BJ (cell line): ENCODE measurements at regions not wholly inside any gene's neighbourhood (a gene's known extent, or its start where the extent isn't known, plus 50 kb on each side); places are given as distances from the start of the nearest gene placed in this dataset.

ENCODE experiments used
- CTCF ChIA-PET: fragments of 350-600 bp; formaldehyde crosslinking; extraction: SDS; loops from one replicate; lab custom pipeline; 2021; ENCODE audit warnings: antibody characterized with exemption, inconsistent platforms; lab: Yijun Ruan, JAX
- POLR2A ChIA-PET: fragments of 300-600 bp; sonication (Branson Sonifier 250); formaldehyde crosslinking; extraction: SDS; loops from one replicate; lab custom pipeline; 2021; ENCODE audit warnings: antibody characterized with exemption; lab: Charles Lee
- DNase-seq: peaks from one replicate; pipeline ENCODE4 v3.0.0-alpha.2; 2011; ENCODE audit warnings: low read depth
- H3K27me3 ChIP-seq: 2 replicates; pipeline ENCODE4 v1.6.0; 2011; ENCODE audit warnings: low read length; ENCODE audit not compliant: control insufficient read depth, insufficient read depth
- H3K36me3 ChIP-seq: 2 replicates; pipeline ENCODE4 v1.5.1; 2011; ENCODE audit warnings: low read length; ENCODE audit not compliant: control insufficient read depth, insufficient read depth
- H3K4me3 ChIP-seq: 2 replicates; pipeline ENCODE4 v1.5.1; 2011; ENCODE audit warnings: low read depth, mild to moderate bottlenecking, control low read depth, low read length
- CTCF ChIP-seq: IDR thresholded peaks from 2 replicates; pipeline ENCODE4 v1.5.1; 2011; ENCODE audit warnings: low read depth, mild to moderate bottlenecking, control low read depth, inconsistent platforms, low read length, moderate library complexity; ENCODE audit not compliant: insufficient read depth

DNA sequence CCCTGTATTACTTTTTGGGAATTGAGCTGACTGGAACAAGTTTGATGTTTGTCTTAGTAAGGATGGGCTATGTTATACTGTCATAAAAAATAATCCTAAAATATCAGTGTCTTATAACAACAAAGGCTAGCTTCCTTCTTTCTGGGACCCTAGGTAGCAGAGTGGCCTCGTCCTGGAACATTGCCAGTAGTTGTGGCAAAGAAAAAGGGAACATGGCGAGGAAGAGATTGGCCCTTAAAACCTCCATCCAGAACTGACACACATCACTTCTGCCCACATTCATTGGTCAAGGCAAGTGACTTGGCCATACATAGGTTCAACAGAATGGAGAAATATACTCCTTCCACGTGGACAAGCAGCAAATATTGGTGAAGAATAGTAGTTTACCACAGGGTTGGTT lies 287.9 kb downstream of the PPP1R2C start:
- ChIA-PET CTCF (no interaction called here), POLR2A (no interaction called here)
- Histone ChIP-seq H3K4me3 (no peak overlapping the region), H3K27me3 (no peaks in the 10 kb centered on the region), H3K36me3 (no peaks in the 10 kb centered on the region)
- no peak for TF ChIP-seq CTCF
- no peak for DNase-seq

- POLR2A ChIA-PET, result no interaction called here
- DNase-seq, result no peak
- Histone ChIP-seq H3K27me3 (no peaks in the 10 kb centered on the region), H3K4me3 (no peak overlapping the region), H3K36me3 (no peaks in the 10 kb centered on the region)
- CTCF ChIA-PET, result no interaction called here
- TF ChIP-seq CTCF, result no peak
Measured at GRCh38 chrX:42485601-42486000, 292.4 kb downstream of the PPP1R2C start.

- no peak for DNase-seq
- Histone ChIP-seq H3K36me3 (no peaks in the 10 kb centered on the region), H3K4me3 (no peak overlapping the region), H3K27me3 (no peaks in the 10 kb centered on the region)
- POLR2A ChIA-PET, result no interaction called here
- no peak for TF ChIP-seq CTCF
- CTCF ChIA-PET, result no interaction called here
Measured at GRCh38 chrX:42484233-42484632, 293.7 kb downstream of the PPP1R2C start.

DNA sequence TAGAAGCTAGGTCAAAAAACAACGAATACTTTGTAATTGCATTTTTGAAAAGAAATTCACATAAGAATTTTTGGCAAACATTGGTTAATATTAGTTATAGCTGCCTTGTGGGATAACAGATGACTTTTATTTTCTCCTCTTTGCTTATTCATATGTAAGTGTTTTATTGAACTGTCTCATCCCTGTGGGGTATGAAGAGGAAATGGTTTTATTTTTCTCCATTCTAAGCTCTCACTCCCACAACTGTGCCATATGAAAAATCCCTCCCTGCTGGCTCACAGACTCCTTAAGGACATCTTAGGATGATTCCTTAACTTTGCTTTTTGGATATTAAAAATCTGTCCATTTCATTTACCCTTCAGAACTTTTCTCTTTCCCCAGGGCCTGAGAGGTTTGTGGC lies 300.6 kb downstream of the PPP1R2C start:
- no peak for TF ChIP-seq CTCF
- Histone ChIP-seq H3K27me3 (no peaks in the 10 kb centered on the region), H3K4me3 (no peak overlapping the region), H3K36me3 (no peaks in the 10 kb centered on the region)
- ChIA-PET CTCF (no interaction called here), POLR2A (no interaction called here)
- DNase-seq, result no peak

- ChIA-PET CTCF (no interaction called here), POLR2A (no interaction called here)
- no peak for DNase-seq
- TF ChIP-seq CTCF, result no peak
- Histone ChIP-seq H3K36me3 (no peaks in the 10 kb centered on the region), H3K27me3 (no peaks in the 10 kb centered on the region), H3K4me3 (no peak overlapping the region)
Measured at GRCh38 chrX:42472727-42473126, 305.2 kb downstream of the PPP1R2C start.
